ENCODE measurements at regions not wholly inside any gene's neighbourhood (a gene's known extent, or its start where the extent isn't known, plus 50 kb on each side); places are given as distances from the start of the nearest gene placed in this dataset.

- Histone ChIP-seq H3K27me3 (ENCODE audit: control insufficient read depth in 2 of 2, insufficient read depth in 2 of 2, low read length in 2 of 2) (no peaks in the 10 kb centered on the region), H3K9ac (replicated peaks; ENCODE audit: extremely low read depth, insufficient read depth, low read length) (no peak overlapping the region), H3K36me3 (ENCODE audit: control insufficient read depth in 2 of 2, extremely low read depth in 1 of 2, insufficient read depth in 2 of 2, low read length in 2 of 2) (no peaks in the 10 kb centered on the region), H3K9me1 (replicated peaks; ENCODE audit: control insufficient read depth, extremely low read depth, insufficient read depth, low read length) (no peaks in the 10 kb centered on the region), H3K4me3 (replicated peaks in 1 of 3; ENCODE audit: insufficient read depth in 1 of 3, low read depth in 1 of 3, low read length in 3 of 3) (no peak overlapping the region), H3K79me2 (ENCODE audit: control insufficient read depth, insufficient read depth, low read length) (no peaks in the 10 kb centered on the region), H4K20me1 (replicated peaks; ENCODE audit: control insufficient read depth, extremely low read depth, insufficient read depth, low read length) (no peaks in the 10 kb centered on the region), H3K4me2 (ENCODE audit: insufficient read depth, low read length) (no peak overlapping the region), H3K9me3 (replicated peaks; ENCODE audit: control insufficient read depth, insufficient read depth, low read length) (no peaks in the 10 kb centered on the region), H2AFZ (ENCODE audit: low read depth, low read length) (no peak overlapping the region), H3K4me1 (ENCODE audit: control insufficient read depth, extremely low read depth, insufficient read depth, low read length) (no peaks in the 10 kb centered on the region), H3K27ac (ENCODE audit: insufficient read depth, low read depth, low read length) (no peak overlapping the region)
- TF ChIP-seq EZH2 (IDR thresholded peaks at IDR 0.05; ENCODE audit: borderline replicate concordance, low read depth, low read length, severe bottlenecking) (no peak), GATA2 (IDR thresholded peaks at IDR 0.05; ENCODE audit: insufficient read depth, insufficient read length, low read depth, low read length) (no peak), POLR2A (IDR thresholded peaks at IDR 0.05; ENCODE audit: low read depth, low read length) (no peak), POLR2AphosphoS5 (IDR thresholded peaks at IDR 0.05; ENCODE audit: insufficient read depth, low read depth, low read length) (no peak), MYC (IDR thresholded peaks at IDR 0.05; ENCODE audit: low read depth, low read length) (no peak), JUN (IDR thresholded peaks at IDR 0.05; ENCODE audit: borderline replicate concordance, insufficient read depth, insufficient read length, low read depth) (no peak), MAX (IDR thresholded peaks at IDR 0.05; ENCODE audit: insufficient read depth, insufficient read length) (no peak), CTCF (IDR thresholded peaks at IDR 0.05; ENCODE audit: extremely low read depth in 1 of 2, insufficient read depth in 1 of 2, low read depth in 1 of 2, low read length in 2 of 2) (no peak), FOS (IDR thresholded peaks at IDR 0.05; ENCODE audit: borderline replicate concordance, insufficient read depth, low read length) (no peak)
- ChIA-PET POLR2A (no interaction called here), CTCF (no interaction called here)
- dilution Hi-C loops (cut with MboI; ENCODE audit: extremely low pct_ligation_motif_present, low sequenced_read_pairs) (no loop called here), intact Hi-C loops (cut with micrococcal nuclease) (no loop called here)
- DNase-seq (ENCODE audit: low read depth, low spot score) = no peak
- no TSS peak for BruUV-seq (replicated peaks)
- no peak for FAIRE-seq
These were observed 490.8 kb upstream of the ST8SIA4 start for GRCh38 chr5:101393795-101394450.
